K562 (cell line): ENCODE measurements at regions not wholly inside any gene's neighbourhood (a gene's known extent, or its start where the extent isn't known, plus 50 kb on each side); places are given as distances from the start of the nearest gene placed in this dataset.

Experiments
- ATAC-seq: fragments of 200-7000 bp; cut with Tn5 transposase; 3 replicates; pipeline ENCODE4 v1.9.1; 2020; ENCODE audit warnings: moderate library complexity
- BruUV-seq: library from RNA; stranded (reverse); fragments of 400-500 nt; replicated peaks from 2 replicates; lab custom pipeline; 2021; lab: Mats Ljungman, UMichigan
- CTCF ChIA-PET: fragments of 300-600 bp; formaldehyde crosslinking; extraction: SDS; loops from one replicate; lab custom pipeline; 2021; ENCODE audit warnings: low intra/inter-chr PET ratio; lab: Yijun Ruan, JAX
- POLR2A ChIA-PET: fragments of 300-600, 350-650 bp; sonication (Branson Sonifier 250); formaldehyde crosslinking; extraction: SDS; loops from one replicate; lab custom pipeline; 2021; ENCODE audit warnings: antibody characterized with exemption, inconsistent platforms; lab: Yijun Ruan, JAX
- DNase-seq, 4 experiments: peaks; one replicate each; pipeline versions ENCODE4 v3.0.0 to v3.0.0-alpha.2; 2011 to 2018; ENCODE audit warnings: low spot score in 3 of 4, mixed read lengths in 3 of 4; ENCODE audit errors: extremely low read depth in 1 of 4
- FAIRE-seq: peaks from 2 replicates; lab custom pipeline; 2011; peaks lifted over from hg19 to GRCh38; lab: Jason Lieb, UNC
- H2AFZ ChIP-seq: 2 replicates; pipeline ENCODE4 v1.6.0; 2011; ENCODE audit warnings: low read depth, low read length, control low read depth, inconsistent platforms
- H3K27ac ChIP-seq: fragments of 200-600 bp; 3 replicates; pipeline ENCODE4 v1.8.0; 2011; ENCODE audit warnings: low read depth, mild to moderate bottlenecking, control low read depth, inconsistent platforms, low read length, moderate library complexity, mixed read lengths; ENCODE audit errors: extremely low read depth
- H3K27me3 ChIP-seq, 2 experiments: fragments of 300-600 bp in 1 of 2; 2 replicates in 1 of 2; 3 replicates in 1 of 2; pipeline versions ENCODE4 v1.6.0 to v1.8.0; 2011; ENCODE audit warnings: inconsistent platforms in 2 of 2, low read length in 2 of 2, mild to moderate bottlenecking in 1 of 2, mixed read lengths in 1 of 2, moderate library complexity in 1 of 2; ENCODE audit not compliant: control insufficient read depth in 2 of 2, insufficient read depth in 2 of 2
- H3K36me3 ChIP-seq: fragments of 300-600 bp; 3 replicates; pipeline ENCODE4 v1.8.0; 2011; ENCODE audit warnings: mild to moderate bottlenecking, low read length, inconsistent platforms; ENCODE audit not compliant: control insufficient read depth, insufficient read depth
- H3K4me1 ChIP-seq, 2 experiments: fragments of 200-600 bp in 1 of 2; replicated peaks in 1 of 2; 2 replicates in 1 of 2; 3 replicates in 1 of 2; pipeline versions ENCODE4 v1.5.1 to v1.8.0; 2011; ENCODE audit warnings: inconsistent platforms in 2 of 2, low read length in 2 of 2, mild to moderate bottlenecking in 1 of 2, mixed read lengths in 1 of 2, moderate library complexity in 1 of 2; ENCODE audit not compliant: control insufficient read depth in 2 of 2, insufficient read depth in 2 of 2
- H3K4me2 ChIP-seq: 2 replicates; pipeline ENCODE4 v1.6.1; 2011; ENCODE audit warnings: low read length, control low read depth, inconsistent platforms, mixed read lengths; ENCODE audit not compliant: insufficient read depth
- H3K4me3 ChIP-seq: fragments of 200-600 bp; sonication (generic), shearing (Covaris generic); 2 replicates; pipeline ENCODE4 v1.5.1; 2016; ENCODE audit warnings: control low read depth, inconsistent platforms
- H3K79me2 ChIP-seq: fragments of 200-600 bp; 3 replicates; pipeline ENCODE4 v1.8.0; 2011; ENCODE audit warnings: low read length, inconsistent platforms; ENCODE audit not compliant: control insufficient read depth, insufficient read depth
- H3K9ac ChIP-seq, 2 experiments: 2 replicates each; pipeline versions ENCODE4 v1.6.0 to v1.6.1; 2011; ENCODE audit warnings: low read depth in 2 of 2, low read length in 2 of 2, control low read depth in 1 of 2, inconsistent platforms in 1 of 2, mild to moderate bottlenecking in 1 of 2, mixed read lengths in 1 of 2; ENCODE audit not compliant: insufficient read depth in 1 of 2
- H3K9me1 ChIP-seq: one replicate; pipeline ENCODE4 v1.6.0; 2011; ENCODE audit warnings: inconsistent platforms, mild to moderate bottlenecking, low read length, moderate library complexity; ENCODE audit not compliant: control insufficient read depth, insufficient read depth
- H3K9me3 ChIP-seq: replicated peaks from 2 replicates; pipeline ENCODE4 v1.5.1; 2011; ENCODE audit warnings: low read depth, low read length, inconsistent platforms; ENCODE audit not compliant: control insufficient read depth, insufficient read depth
- H4K20me1 ChIP-seq: replicated peaks from 2 replicates; pipeline ENCODE4 v1.6.1; 2011; ENCODE audit warnings: low read length, inconsistent platforms, mixed read lengths; ENCODE audit not compliant: control insufficient read depth, insufficient read depth
- CEBPG ChIP-seq, 3 experiments: fragments of 200-800 bp in 1 of 3; sonication (Bioruptor generic) in 1 of 3; sonication (generic) in 1 of 3; formaldehyde crosslinking in 1 of 3; IDR thresholded peaks in 2 of 3; conservative IDR thresholded peaks in 1 of 3; 2 replicates each; pipeline versions ENCODE4 v1.6.1 to v1.8.0; 2016 to 2022; ENCODE audit warnings: missing compliant biosample characterization in 2 of 3, missing genetic modification characterization in 2 of 3, mild to moderate bottlenecking in 1 of 3, missing genetic modification reagents in 1 of 3
- FOS ChIP-seq: IDR thresholded peaks from 3 replicates; pipeline ENCODE4 v1.6.1; 2011; ENCODE audit not compliant: insufficient read length; ENCODE audit errors: extremely low read depth
- HDAC6 ChIP-seq: IDR thresholded peaks from 2 replicates; pipeline ENCODE4 v1.6.1; 2012; ENCODE audit warnings: low read depth, mild to moderate bottlenecking, control low read depth, inconsistent platforms, low read length, moderate library complexity
- HDAC8 ChIP-seq: fragments of 450-650 bp; IDR thresholded peaks from 2 replicates; pipeline ENCODE4 v1.6.1; 2016; ENCODE audit warnings: mild to moderate bottlenecking, missing genetic modification characterization, moderate library complexity, missing compliant biosample characterization
- ILF3 ChIP-seq: fragments of 450-650 bp; IDR thresholded peaks from 2 replicates; pipeline ENCODE4 v1.6.1; 2018; ENCODE audit warnings: antibody characterized with exemption, mild to moderate bottlenecking, moderate library complexity, borderline replicate concordance
- NBN ChIP-seq: fragments of 450-650 bp; IDR thresholded peaks from 2 replicates; pipeline ENCODE4 v1.6.1; 2016; ENCODE audit warnings: low read depth, mild to moderate bottlenecking
- NUFIP1 ChIP-seq: fragments of 450-650 bp; IDR thresholded peaks from 2 replicates; pipeline ENCODE4 v1.6.1; 2018; ENCODE audit not compliant: partially characterized antibody
- SMAD2 ChIP-seq: fragments of 150-350 bp; IDR thresholded peaks from 2 replicates; pipeline ENCODE4 v1.6.1; 2014; ENCODE audit warnings: low read depth, mild to moderate bottlenecking, low read length
- ZBTB7A ChIP-seq: IDR thresholded peaks from 2 replicates; pipeline ENCODE4 v1.6.1; 2011; ENCODE audit warnings: low read depth, mild to moderate bottlenecking, low read length, moderate library complexity, borderline replicate concordance; ENCODE audit not compliant: control insufficient read depth
- ZNF239 ChIP-seq: fragments of 250-450 bp; sonication (Bioruptor Pico); IDR thresholded peaks from 2 replicates; pipeline ENCODE4 v1.4.0; 2020; ENCODE audit warnings: mild to moderate bottlenecking
- ZNF696 ChIP-seq: fragments of 250-450 bp; sonication (Bioruptor Pico); conservative IDR thresholded peaks from 2 replicates; pipeline ENCODE4 v1.4.0; 2020; ENCODE audit warnings: mild to moderate bottlenecking, moderate library complexity
- ZNF780A ChIP-seq: fragments of 250-450 bp; sonication (Bioruptor Pico); IDR thresholded peaks from 2 replicates; pipeline ENCODE4 v1.5.0; 2021; ENCODE audit warnings: mild to moderate bottlenecking
- WGBS: fragments of 100-300 bp; shearing (Covaris generic); methylation state at CpG from one replicate; pipeline ENCODE4 v1.1.6; 2016; ENCODE audit warnings: low coverage, mixed read lengths; ENCODE audit not compliant: insufficient coverage; ENCODE audit errors: missing lambda C conversion rate; 5-methylcytosine and 5-hydroxymethylcytosine counted together
- in situ Hi-C: fragments of 300-500 bp; cut with MboI; formaldehyde crosslinking; loops from 4 replicates; pipeline ENCODE4 v1.15.0; 2018; ENCODE audit warnings: inconsistent platforms, mixed read lengths
- intact Hi-C: fragments of 100-400 bp; cut with micrococcal nuclease; formaldehyde crosslinking; loops from 2 replicates; pipeline ENCODE4 v1.14.2; 2022

GRCh38 chr3:17795711-17796110, 53.3 kb upstream of the TBC1D5 start:
- H3K4me3 ChIP-seq: no peak overlapping the region
- intact Hi-C loops (no loop called here), in situ Hi-C loops (no loop called here)
- ATAC-seq (no peak), DNase-seq (no peak), FAIRE-seq (no peak)
- H3K9me3 ChIP-seq: no peaks in the 10 kb centered on the region
- H3K27ac ChIP-seq: no peak overlapping the region
- no peak overlapping the region for H3K9ac ChIP-seq
- H3K9me1 ChIP-seq: no peaks in the 10 kb centered on the region
- no peaks in the 10 kb centered on the region for H3K36me3 ChIP-seq
- H4K20me1 ChIP-seq: no peaks in the 10 kb centered on the region
- ChIA-PET CTCF (no interaction called here), POLR2A (no interaction called here)
- WGBS: 9% methylated on average over 3 of the region's 3 CpGs
- no peaks in the 10 kb centered on the region; a peak in 1 of 5 replicates for H3K27me3 ChIP-seq
- no peaks in the 10 kb centered on the region for H3K79me2 ChIP-seq
- H3K4me1 ChIP-seq: no peaks in the 10 kb centered on the region
- H3K4me2 ChIP-seq: no peak overlapping the region
- no TSS peak for BruUV-seq
- H2AFZ ChIP-seq: no peak overlapping the region
- TF ChIP-seq CEBPG (CRISPR knock-in tag; IDR thresholded peaks at IDR 0.05): no peak
- TF ChIP-seq CEBPG (tag; conservative IDR thresholded peaks at IDR 0.05 in 1 of 2, IDR thresholded peaks at IDR 0.05 in 1 of 2): 0 out of 4 replicates have a peak, but pooled peaks of 1 of the 2 experiments have one; percentile 25
- no peak for TF ChIP-seq HDAC8

GRCh38 chr3:17795280-17795679, 52.8 kb upstream of the TBC1D5 start:
- Histone ChIP-seq H3K9ac (no peak overlapping the region), H3K4me2 (no peak overlapping the region), H3K36me3 (no peaks in the 10 kb centered on the region), H3K4me3 (no peak overlapping the region), H4K20me1 (no peaks in the 10 kb centered on the region), H2AFZ (no peak overlapping the region), H3K27ac (no peak overlapping the region), H3K9me3 (no peaks in the 10 kb centered on the region), H3K4me1 (no peaks in the 10 kb centered on the region), H3K27me3 (no peaks in the 10 kb centered on the region; a peak in 1 of 5 replicates), H3K79me2 (no peaks in the 10 kb centered on the region), H3K9me1 (no peaks in the 10 kb centered on the region)
- ATAC-seq (no peak), FAIRE-seq (no peak), DNase-seq (no peak)
- WGBS: 50% methylated on average over 1 of the region's 1 CpG
- in situ Hi-C loops: no loop called here
- no TSS peak for BruUV-seq
- intact Hi-C loops: no loop called here
- POLR2A ChIA-PET: no interaction called here
- CTCF ChIA-PET: no interaction called here
- no peak for TF ChIP-seq HDAC6
- TF ChIP-seq ILF3: no peak
- TF ChIP-seq NBN: no peak
- TF ChIP-seq FOS: no peak
- TF ChIP-seq ZNF780A (CRISPR knock-in tag): no peak
- no peak for TF ChIP-seq ZNF239 (CRISPR knock-in tag)
- TF ChIP-seq ZBTB7A: no peak
- TF ChIP-seq SMAD2: no peak
- TF ChIP-seq ZNF696 (CRISPR knock-in tag): no peak
- TF ChIP-seq NUFIP1: no peak
